RCC 7860 (cell line): ENCODE measurements at regions not wholly inside any gene's neighbourhood (a gene's known extent, or its start where the extent isn't known, plus 50 kb on each side); places are given as distances from the start of the nearest gene placed in this dataset.

Experiments used
- DNase-seq: peaks from one replicate; pipeline ENCODE4 v3.0.0-alpha.2; 2015; ENCODE audit warnings: low spot score
- FAIRE-seq: peaks from 2 replicates; lab custom pipeline; 2012; peaks lifted over from hg19 to GRCh38; lab: Jason Lieb, UNC

DNA sequence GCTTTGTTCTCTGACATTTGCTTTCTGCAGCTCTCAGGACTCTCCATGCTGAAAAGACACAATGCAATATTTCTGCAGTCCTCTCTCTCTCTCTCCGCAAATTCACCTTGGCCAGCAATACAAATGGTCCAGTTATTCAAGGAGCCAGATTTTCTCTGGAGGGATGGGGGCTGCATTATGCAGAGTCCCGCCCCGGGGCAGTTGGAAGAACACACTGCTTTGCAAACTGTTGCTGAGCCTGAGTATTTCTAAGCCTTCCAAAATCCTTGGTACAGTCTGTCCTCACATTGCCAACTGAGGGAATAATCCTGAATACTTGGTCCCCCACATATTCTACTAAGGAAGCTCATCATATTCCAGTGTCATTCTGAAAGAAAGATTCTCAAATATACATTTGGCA, 94.3 kb upstream of the ZC3H12C start:
- DNase-seq (no peak), FAIRE-seq (no peak)

DNA sequence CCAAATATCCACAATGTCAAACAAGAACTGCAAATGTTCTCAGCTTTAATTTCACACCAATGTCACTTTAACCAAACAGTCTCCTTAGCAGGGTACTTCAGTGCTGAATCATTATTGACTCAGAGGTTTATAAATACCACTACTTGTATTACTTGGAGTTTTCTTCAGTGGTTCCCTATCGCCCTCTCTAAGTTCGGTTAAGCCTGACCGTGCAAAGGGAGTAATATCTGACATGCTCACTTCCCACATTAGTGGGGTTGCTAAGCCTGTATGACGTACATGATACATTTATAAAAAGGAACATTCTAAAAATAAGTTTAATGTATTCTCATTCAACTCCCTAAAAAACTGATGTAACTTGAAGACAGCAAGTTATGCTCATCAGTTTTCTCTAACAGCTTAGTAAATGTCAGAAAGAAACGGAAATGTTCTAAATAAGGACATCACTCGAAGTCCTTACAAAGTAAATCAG, 93.1 kb upstream of the ZC3H12C start:
- DNase-seq (peak; percentile 87), FAIRE-seq (peak; percentile 96)

DNA sequence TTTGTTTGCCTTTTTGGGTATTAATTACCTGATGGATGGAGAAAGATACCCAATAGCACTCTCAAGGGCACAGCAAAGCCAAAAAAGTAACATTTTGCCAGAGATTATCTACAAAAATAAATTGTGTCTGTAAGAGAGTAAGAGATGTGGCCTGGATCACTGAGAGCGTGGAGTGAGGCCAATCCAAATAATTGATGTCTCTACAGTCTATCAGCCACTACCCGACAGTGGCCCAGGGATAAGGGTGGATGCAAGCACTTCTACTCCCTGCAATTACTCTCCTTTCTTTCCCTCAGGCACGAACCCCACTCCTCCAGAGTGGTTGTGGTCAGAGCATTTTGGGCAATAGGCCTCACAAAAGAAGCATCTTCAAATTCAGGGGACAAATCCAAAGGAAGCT, 92.3 kb upstream of the ZC3H12C start:
- FAIRE-seq, result no peak
- DNase-seq, result no peak

DNA sequence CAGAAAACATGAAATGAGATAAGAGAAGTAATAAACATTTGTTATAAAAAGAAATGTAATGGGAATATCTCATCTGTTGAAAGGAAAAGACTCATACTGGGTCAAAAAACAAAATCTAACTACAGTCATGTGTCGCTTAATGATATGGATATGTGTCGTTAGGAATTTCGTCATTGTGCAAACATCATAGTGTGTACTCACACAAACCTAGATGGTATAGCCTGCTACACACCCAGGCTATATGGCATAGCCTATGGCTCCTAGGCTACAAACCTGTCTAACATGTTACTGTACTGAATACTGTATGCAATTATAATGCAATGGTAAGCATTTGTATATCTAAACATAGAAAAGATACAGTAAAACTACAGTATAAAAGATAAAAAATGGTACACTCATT, 89.8 kb upstream of the ZC3H12C start:
- FAIRE-seq (no peak), DNase-seq (no peak)

DNA sequence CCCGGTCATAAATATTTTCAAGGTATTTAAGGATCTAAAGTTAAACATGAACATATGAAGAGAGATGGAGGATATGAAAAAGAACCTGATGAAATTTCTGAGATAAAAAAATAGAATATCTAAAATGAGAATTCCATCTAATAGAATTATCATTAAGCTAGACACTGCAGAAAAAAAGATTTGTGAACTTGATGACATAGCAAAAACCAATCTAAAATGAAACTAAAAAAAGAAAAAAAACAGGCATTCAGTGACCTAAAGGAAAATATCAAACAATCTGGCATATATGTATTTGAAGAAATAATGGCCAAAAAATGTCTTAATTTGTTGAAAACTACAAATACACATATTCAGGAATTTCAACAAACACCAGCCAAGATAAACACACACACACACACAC, 81.6 kb upstream of the ZC3H12C start:
- DNase-seq (no peak), FAIRE-seq (no peak)

DNA sequence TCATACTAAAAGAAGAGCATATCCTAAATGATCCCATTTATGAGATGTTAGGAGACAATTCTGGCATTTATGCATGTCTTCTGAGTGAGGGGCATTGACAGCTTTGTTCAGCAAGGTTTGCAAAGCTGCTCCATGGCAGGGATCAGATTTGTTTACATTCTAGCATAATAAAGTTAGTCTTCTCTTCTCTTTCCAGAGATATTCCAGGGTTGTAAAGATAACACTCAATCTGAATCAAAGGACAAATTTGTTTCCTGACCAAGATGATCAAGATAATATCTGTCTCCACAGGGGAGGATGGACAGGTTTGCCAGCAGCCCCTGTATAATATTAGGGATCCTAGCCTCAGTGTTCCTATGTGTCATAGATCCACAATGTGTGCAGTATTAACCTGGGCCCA, 77.5 kb upstream of the ZC3H12C start:
- FAIRE-seq, result no peak
- no peak for DNase-seq

DNA sequence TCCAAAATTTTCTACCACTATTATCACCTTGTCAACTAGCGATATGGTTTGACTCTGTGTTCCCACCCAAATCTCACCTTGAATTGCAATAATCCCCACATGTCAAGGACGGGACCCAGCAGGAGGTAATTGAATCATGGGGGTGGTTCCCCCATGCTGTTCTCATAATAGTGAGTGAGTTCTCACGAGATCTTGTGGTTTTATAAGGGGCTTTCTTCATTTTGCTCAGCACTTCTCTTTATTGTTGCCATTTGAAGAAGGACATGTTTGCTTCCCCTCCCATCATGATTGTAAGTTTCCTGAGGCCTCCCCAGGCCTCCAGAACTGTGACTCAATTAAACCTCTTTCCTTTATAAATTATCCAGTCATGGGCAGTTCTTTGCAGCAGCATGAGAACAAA, 73.5 kb upstream of the ZC3H12C start:
- DNase-seq (no peak), FAIRE-seq (no peak)

DNA sequence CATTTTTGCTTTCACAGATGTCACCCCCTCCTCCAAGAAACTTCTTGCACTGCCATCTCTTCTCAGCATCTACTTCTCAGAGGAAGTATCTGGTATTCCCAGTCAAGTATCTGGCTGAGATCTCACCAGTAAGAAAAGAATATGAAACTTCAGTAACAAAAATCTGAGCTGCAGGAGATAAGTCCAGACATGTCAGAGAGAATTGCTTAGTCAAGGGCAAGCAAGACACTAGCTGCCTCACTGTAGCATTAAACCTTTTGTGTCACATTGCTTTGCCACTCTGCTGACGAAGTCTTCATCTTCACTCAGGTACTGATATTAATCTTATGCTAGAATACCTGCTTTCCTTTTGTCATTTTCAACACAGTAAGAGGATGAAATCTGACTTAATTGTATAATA, 70.6 kb upstream of the ZC3H12C start:
- DNase-seq (no peak), FAIRE-seq (no peak)

DNA sequence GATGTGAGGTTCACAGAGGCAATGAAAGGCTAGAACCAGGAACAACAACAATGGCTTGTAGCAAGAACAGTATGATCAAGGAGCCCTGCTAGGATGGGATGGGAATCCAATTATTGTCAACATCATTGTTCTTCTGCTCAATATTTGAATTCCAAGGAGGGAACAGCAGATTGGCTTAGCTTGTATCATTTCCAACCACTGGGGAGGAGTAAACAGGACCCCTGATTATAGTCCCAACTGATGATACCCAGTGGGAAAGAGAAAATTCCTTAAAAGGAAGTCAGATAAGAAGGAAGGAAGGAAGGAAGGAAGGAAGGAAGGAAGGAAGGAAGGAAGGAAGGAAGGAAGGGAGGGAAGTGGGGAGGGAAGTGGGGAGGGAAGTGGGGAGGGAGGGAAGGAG, 69.5 kb upstream of the ZC3H12C start:
- FAIRE-seq, result no peak
- DNase-seq, result no peak

DNA sequence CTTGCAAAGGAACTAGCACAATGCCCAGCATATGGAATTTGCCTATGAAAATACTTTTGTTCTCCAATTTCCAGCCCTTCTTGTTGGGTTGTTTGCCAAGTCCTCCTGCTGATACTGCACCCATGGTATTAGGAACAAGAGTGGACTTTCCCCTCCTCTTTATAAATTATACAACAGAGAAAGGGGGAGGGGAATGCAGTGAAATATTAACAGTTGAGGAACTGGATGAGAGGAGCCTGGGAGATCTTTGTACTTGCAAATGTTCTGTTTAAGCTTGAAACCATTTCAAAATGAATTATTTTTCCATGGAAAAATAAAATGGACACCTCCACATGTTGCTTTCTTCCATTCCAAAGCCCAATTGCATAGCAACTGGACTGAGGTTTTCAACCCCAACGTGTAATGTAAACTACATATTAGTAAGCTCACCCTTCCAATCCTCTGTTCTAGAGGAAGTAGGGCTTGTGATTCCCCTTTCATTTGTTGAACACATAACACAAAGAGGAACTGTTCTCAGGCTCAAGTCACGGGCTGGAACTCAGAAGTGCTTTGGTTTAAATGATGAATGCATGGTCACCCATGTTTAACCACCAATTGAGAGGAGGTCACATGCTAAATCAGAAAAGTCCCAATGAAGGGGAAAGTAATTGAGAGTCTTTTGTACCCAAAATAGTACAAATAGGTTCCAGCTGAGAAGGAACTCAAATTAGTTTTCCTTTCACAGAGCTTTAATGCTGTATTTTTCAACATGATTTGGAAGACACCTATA, 66.2 kb upstream of the ZC3H12C start:
- DNase-seq (no peak), FAIRE-seq (no peak)

DNA sequence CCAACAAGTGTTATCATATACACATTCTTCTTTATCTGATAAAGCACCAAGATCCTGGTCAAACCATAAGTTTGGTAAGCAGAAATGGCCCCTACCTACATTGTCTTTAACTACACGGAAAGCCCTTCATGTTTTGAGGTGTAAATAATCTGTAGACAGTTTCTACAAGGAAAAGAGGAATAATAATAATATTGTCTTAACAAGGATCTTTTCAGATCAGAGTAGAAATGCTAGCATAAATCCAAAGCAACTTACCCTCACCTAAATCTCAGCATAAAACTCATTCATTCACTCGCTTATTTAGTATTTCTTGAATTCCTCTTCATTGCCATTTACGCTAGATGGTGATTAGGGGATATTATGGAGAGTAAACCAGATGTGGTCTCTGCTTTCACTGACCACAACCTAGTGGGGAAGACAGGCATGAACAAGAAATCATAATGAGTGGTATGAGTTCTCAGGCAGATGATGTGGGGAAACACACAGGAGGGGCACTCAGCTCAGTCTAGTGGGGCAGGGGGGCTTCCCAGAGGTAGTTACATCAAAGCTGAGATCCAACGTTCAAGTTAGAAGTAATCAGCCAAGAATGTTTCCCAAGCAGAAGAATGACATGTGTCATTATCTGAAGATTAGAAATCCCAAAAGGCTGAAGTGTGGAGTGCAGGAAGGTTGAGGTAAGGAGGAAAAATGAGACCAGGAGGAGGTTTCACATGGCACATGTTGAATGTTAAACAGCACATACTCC, 65.4 kb upstream of the ZC3H12C start:
- no peak for FAIRE-seq
- DNase-seq, result no peak

DNA sequence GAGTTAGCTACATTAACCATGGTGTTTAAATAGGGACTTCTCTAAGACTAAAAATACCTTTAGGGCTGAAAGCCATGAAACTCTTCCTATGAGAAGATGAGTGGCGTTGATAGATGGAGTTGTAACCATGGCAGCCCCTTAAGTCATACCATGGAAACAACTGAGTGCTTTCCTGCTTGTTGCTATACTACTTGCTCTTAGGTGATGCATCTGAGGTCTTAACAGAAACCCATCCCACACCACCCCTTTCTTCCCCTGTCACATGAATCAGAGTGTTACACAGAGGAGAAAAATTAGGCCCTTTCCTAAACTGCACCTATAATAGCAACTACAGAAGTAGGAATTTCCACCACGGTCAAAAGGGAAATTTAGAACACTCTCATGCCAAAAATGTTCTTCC, 64.3 kb upstream of the ZC3H12C start:
- DNase-seq (no peak), FAIRE-seq (no peak)

DNA sequence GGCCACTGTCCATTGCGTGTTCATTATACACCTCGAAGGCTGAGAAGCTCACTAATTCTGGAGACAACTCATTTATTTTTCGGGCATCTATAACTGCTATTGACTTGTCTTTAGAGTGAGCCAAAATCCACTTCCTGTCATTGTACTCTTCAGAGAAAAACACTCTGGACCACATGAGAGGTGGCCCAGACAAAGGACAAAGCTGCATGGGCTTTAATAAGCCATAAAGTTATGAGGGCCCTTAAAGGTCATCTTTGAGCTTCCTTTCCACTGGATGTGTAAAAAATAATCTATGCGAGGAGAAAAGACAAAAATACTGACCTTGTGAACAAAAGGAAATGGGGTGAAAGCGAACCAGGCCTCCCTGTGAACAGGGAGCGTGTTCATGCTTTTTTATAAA, 63.5 kb upstream of the ZC3H12C start:
- DNase-seq, result no peak
- FAIRE-seq, result no peak

DNA sequence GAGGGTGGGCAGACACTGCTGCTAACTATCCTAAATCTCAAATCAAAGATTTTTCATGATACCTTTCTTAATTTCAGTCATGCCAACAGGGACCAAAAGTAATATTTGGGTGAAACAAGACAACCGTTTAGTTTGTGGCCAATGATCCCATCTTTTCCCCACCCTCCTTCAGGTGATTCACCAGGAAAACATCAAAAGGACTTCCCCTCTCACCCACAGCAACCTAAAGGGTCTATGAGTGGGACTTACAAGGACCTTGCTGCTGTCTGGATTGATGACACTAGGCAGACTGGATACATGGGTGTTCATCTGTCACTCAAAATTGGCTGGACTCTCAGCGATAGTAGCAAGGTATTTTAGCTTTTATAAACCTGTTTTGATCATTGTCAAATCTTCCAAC, 62.0 kb upstream of the ZC3H12C start:
- FAIRE-seq, result no peak
- DNase-seq, result peak; percentile 23

DNA sequence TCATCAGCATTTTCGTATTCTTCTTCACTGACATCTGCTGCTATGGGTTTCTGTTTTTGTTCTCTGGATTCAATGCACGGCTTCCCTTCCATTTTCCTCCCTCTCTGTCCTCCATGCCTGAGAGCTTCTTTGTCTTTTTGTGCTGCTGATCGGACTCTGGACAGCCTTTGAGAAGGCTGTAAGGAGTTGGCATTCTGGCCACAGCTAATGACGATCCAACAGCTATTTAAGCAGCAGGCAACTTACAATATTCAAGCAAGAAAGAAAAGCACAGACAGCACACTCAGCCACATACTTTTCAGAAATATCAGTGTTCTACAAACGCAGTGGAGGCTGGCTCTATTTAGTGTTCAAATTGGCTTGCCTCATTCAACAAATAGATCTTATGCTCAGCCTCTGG, 60.9 kb upstream of the ZC3H12C start:
- FAIRE-seq (no peak), DNase-seq (no peak)

DNA sequence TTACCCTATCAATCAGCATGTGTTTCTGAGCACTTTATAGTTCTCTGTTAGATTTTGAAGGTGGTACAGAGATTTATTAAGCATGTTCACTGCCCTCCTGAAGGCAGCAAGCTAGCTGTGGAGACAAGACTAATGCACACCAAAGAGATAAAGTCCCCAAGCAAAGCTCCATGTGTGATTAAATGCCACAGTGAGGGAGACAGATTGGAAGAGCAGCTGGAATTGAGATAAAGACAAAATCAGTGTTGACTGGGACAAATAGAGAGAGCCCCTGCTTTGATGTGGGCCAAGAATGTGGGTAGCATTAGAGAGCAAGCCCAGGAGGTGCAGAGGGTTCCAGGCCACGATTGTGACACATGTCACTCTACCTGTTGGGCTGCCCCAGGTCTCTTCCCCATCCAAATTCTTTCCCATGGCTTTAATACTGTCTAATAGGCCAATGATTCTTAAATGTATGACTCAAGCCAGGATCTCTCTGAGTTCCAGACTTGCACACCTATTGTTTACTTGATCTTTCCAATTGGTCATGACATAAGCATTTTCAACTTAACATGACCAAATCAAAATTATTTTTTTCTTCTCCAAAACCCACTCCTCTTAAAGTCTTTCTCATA, 60.1 kb upstream of the ZC3H12C start:
- DNase-seq (no peak), FAIRE-seq (no peak)

DNA sequence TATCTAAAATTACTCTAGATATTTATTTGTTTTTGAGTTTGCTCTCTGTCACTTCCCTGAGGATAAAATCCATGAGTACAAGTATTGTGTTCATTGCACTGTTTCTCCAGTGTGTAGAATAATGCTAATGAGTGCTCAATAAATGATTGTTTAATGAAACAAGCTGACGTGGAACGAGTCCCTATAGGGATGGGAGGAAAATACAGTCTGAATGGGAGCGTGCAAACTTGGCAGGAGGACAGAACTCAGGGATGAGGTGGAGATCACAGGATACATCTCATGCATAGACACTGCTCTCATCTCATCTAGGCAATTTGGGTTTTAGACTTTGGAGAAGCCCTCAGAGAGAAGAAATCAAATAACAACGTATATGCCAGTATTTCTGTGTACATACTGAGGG, 58.4 kb upstream of the ZC3H12C start:
- FAIRE-seq (no peak), DNase-seq (no peak)

DNA sequence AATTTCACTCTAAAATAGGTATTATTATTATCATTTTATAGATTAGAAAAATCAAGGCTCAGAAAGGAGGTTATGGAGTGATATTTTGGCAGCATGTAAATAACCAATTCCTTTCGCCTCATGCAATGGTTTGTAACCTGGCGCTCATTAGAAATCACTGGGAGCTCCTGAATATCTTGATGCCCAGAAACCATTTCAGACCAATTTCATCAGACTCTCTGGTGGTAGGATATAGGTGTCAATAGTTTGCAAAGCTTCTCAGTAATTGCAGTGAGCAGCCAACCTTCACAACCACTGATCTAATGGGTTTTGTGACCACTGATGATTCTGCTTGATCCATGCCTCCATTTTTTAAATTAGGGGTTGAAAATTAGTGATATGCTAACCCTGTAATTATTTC, 57.8 kb upstream of the ZC3H12C start:
- no peak for FAIRE-seq
- no peak for DNase-seq

DNA sequence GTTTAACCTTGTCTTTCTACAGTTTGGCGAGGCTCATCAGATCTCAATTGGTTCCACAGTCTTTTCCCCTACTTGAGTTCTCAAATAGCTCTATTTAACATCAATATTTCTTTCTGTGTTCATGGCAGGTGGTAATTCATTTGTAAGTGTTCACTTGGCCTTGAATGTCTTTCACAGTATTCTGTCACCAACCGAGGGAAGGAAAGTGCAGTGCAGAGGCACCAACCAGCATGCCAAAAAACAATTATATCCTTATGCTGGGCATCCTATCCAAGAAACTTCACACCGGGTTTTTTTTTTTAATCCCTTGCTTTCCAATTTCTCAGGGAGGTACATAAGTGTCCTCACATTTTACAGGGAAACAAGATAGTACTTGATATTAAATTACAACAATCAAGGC, 55.0 kb upstream of the ZC3H12C start:
- no peak for DNase-seq
- no peak for FAIRE-seq
